ENCODE measurements at regions not wholly inside any gene's neighbourhood (a gene's known extent, or its start where the extent isn't known, plus 50 kb on each side); places are given as distances from the start of the nearest gene placed in this dataset.

DNA sequence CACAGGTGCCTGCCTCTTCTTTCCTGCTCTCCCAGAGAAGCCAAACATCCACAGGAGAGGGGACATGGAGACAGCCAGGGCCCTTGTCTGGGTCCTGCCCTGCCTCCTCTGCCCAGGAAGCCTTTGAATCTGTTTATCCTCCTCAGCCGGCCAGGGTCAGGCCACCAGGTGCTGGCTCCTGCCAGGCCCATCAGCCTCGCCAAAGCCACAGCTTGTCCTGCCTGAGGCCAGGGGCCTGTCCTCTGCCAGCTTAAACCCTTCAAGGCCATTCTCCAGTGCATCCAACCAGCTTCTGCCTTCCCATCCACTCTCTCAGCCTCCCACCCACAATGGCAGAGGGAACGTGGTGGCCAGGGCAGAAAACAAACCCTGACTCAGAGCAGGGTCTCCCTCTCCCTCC, 254.6 kb downstream of the ANKRD60 start:
- TF ChIP-seq SIN3A (IDR thresholded peaks at IDR 0.05; ENCODE audit: borderline replicate concordance, insufficient read depth, low read length) (no peak), TAF1 (IDR thresholded peaks at IDR 0.05; ENCODE audit: borderline replicate concordance, insufficient read depth, low read length) (no peak), POLR2AphosphoS5 (IDR thresholded peaks at IDR 0.05; ENCODE audit: low read depth, low read length) (no peak), FOXP2 (optimal IDR thresholded peaks at IDR 0.05; ENCODE audit: borderline replicate concordance, extremely low read depth, extremely low read length, insufficient read depth) (no peak)
- TF ChIP-seq, protein P1, sequence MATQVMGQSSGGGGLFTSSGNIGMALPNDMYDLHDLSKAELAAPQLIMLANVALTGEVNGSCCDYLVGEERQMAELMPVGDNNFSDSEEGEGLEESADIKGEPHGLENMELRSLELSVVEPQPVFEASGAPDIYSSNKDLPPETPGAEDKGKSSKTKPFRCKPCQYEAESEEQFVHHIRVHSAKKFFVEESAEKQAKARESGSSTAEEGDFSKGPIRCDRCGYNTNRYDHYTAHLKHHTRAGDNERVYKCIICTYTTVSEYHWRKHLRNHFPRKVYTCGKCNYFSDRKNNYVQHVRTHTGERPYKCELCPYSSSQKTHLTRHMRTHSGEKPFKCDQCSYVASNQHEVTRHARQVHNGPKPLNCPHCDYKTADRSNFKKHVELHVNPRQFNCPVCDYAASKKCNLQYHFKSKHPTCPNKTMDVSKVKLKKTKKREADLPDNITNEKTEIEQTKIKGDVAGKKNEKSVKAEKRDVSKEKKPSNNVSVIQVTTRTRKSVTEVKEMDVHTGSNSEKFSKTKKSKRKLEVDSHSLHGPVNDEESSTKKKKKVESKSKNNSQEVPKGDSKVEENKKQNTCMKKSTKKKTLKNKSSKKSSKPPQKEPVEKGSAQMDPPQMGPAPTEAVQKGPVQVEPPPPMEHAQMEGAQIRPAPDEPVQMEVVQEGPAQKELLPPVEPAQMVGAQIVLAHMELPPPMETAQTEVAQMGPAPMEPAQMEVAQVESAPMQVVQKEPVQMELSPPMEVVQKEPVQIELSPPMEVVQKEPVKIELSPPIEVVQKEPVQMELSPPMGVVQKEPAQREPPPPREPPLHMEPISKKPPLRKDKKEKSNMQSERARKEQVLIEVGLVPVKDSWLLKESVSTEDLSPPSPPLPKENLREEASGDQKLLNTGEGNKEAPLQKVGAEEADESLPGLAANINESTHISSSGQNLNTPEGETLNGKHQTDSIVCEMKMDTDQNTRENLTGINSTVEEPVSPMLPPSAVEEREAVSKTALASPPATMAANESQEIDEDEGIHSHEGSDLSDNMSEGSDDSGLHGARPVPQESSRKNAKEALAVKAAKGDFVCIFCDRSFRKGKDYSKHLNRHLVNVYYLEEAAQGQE (IDR thresholded peaks at IDR 0.05; ENCODE audit: insufficient read depth in 1 of 2, low read depth in 2 of 2, low read length in 2 of 2), result no peak

DNA sequence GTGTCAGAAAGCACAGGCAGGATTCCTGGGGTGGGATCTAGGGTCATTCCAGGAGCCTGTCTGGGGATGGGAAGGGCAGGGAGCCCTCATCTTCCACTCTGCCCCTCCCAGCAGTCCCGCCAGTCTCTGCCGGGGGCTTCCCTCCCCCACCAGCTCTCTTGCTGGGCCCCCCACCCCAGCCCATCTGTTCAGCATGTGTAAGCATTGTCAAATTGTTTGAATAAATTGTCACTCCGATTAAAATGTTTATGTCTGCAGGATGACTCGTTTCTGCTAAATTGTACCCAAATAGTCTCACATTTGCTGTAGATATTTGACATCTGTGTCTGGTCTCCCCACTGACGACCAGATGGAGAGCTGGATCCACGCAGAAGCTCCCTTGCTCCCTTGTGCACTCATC, 257.6 kb downstream of the ANKRD60 start:
- TF ChIP-seq SIN3A (IDR thresholded peaks at IDR 0.05; ENCODE audit: borderline replicate concordance, insufficient read depth, low read length) (no peak), POLR2AphosphoS5 (IDR thresholded peaks at IDR 0.05; ENCODE audit: low read depth, low read length) (no peak), FOXP2 (optimal IDR thresholded peaks at IDR 0.05; ENCODE audit: borderline replicate concordance, extremely low read depth, extremely low read length, insufficient read depth) (no peak), TAF1 (IDR thresholded peaks at IDR 0.05; ENCODE audit: borderline replicate concordance, insufficient read depth, low read length) (no peak)
- TF ChIP-seq, protein P1 (IDR thresholded peaks at IDR 0.05; ENCODE audit: insufficient read depth in 1 of 2, low read depth in 2 of 2, low read length in 2 of 2), result no peak

DNA sequence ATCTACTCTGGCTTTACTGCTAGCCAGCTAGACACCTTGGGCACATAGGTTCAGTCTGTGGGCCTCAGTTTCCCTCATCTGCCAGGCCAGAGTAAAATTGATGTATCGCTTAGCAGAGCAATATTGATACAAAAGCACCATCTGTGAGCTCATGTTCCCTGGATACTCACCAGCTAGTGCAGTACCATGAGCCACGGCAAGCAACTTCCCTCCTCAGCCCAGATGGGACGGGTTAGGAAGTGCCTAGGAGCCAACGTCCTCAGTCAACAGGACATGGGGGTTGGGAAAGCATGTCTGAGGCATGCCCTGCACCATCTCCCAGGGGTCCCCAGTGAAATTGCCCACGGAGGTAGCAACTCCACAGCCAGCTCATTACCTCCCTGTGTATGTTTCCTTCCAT, 258.3 kb downstream of the ANKRD60 start:
- no peak for TF ChIP-seq TAF1 (IDR thresholded peaks at IDR 0.05; ENCODE audit: borderline replicate concordance, insufficient read depth, low read length)
- TF ChIP-seq, protein P1 (IDR thresholded peaks at IDR 0.05; ENCODE audit: insufficient read depth in 1 of 2, low read depth in 2 of 2, low read length in 2 of 2), result no peak
- TF ChIP-seq FOXP2 (optimal IDR thresholded peaks at IDR 0.05; ENCODE audit: borderline replicate concordance, extremely low read depth, extremely low read length, insufficient read depth), result no peak
- TF ChIP-seq SIN3A (IDR thresholded peaks at IDR 0.05; ENCODE audit: borderline replicate concordance, insufficient read depth, low read length), result no peak
- TF ChIP-seq POLR2AphosphoS5 (IDR thresholded peaks at IDR 0.05; ENCODE audit: low read depth, low read length), result no peak

DNA sequence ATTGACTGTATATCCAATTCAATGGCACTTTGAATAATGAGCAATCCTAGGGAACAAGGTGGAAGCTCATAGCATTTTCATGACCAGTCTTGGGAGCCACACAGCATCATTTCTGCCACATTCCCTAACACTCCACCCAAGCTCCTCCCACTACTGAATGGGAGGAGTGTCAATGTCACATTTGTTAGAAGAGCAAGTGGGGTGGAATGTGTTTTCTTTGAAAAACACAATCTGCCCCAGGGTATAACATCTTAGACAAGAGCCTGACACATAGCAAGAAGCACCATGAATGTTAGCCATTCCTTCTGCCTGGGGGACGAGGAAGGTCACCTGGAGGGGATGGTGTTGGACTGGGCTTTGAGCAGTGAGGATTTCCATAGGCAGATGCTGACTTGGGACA, 258.3 kb upstream of the PMEPA1 start:
- TF ChIP-seq TAF1 (IDR thresholded peaks at IDR 0.05; ENCODE audit: borderline replicate concordance, insufficient read depth, low read length) (no peak), FOXP2 (optimal IDR thresholded peaks at IDR 0.05; ENCODE audit: borderline replicate concordance, extremely low read depth, extremely low read length, insufficient read depth) (no peak), SIN3A (IDR thresholded peaks at IDR 0.05; ENCODE audit: borderline replicate concordance, insufficient read depth, low read length) (no peak), POLR2AphosphoS5 (IDR thresholded peaks at IDR 0.05; ENCODE audit: low read depth, low read length) (no peak)
- TF ChIP-seq, protein P1 (IDR thresholded peaks at IDR 0.05; ENCODE audit: insufficient read depth in 1 of 2, low read depth in 2 of 2, low read length in 2 of 2), result no peak

DNA sequence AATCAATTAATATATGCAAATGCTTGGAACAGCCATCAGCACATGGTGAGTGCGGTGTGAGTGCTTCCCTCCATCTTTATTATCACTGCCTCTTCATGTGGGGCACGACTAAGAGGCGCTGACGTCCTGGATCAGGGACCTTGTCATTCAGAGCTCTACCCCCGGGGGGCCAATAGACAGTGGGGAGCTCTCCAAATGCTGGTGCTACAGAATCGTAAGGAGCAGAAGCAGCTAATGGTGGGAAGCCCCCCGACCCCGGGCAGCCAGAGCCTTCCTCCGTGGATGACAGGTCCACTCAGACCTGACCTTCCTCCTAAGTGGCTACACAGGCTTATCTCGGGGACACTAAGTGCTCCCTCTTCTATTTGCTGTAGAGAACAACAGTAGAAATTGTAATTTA, 257.5 kb upstream of the PMEPA1 start:
- no peak for TF ChIP-seq SIN3A (IDR thresholded peaks at IDR 0.05; ENCODE audit: borderline replicate concordance, insufficient read depth, low read length)
- TF ChIP-seq, protein P1 (IDR thresholded peaks at IDR 0.05; ENCODE audit: insufficient read depth in 1 of 2, low read depth in 2 of 2, low read length in 2 of 2), result peak in 1 of 2 experiments; percentile 72; a peak in 2 of 4 replicates
